Left lung (tissue), 4 donors: ENCODE measurements at regions not wholly inside any gene's neighbourhood (a gene's known extent, or its start where the extent isn't known, plus 50 kb on each side); places are given as distances from the start of the nearest gene placed in this dataset.
"Not testable (repeated sequence)": the region's sequence is repeated elsewhere in the genome, so short reads cannot be mapped to it uniquely, and the experiment has no call there.

ENCODE experiments used
- ATAC-seq: fragments of 200-7000 bp; cut with Tn5 transposase; one replicate; pipeline ENCODE4 v1.9.1; 2020; ENCODE audit warnings: moderate library complexity
- DNase-seq, 4 donors: peaks; one replicate each; pipeline ENCODE4 v3.0.0-alpha.2; 2013 to 2020
- H3K27ac ChIP-seq, 2 donors: fragments of 200-600 bp; sonication (generic) in 1 of 2; one replicate each; pipeline versions ENCODE4 v1.5.0 to v1.8.0; 2020 to 2021
- H3K27me3 ChIP-seq, 2 donors: fragments of 200-600 bp; sonication (generic) in 1 of 2; one replicate each; pipeline versions ENCODE4 v1.5.0 to v1.8.0; 2020 to 2021
- H3K36me3 ChIP-seq, 2 donors: fragments of 200-600 bp; sonication (generic) in 1 of 2; one replicate each; pipeline versions ENCODE4 v1.5.0 to v1.8.0; 2020 to 2021
- H3K4me1 ChIP-seq, 2 donors: fragments of 200-600 bp; one replicate each; pipeline ENCODE4 v1.8.0; 2021
- H3K4me3 ChIP-seq, 2 donors: fragments of 200-600 bp; sonication (generic) in 1 of 2; one replicate each; pipeline versions ENCODE4 v1.5.0 to v1.8.0; 2020 to 2021; ENCODE audit warnings: mild to moderate bottlenecking in 1 of 2
- H3K9me3 ChIP-seq, 2 donors: fragments of 200-600 bp; sonication (generic) in 1 of 2; one replicate each; pipeline versions ENCODE4 v1.5.0 to v1.8.0; 2020 to 2021
- intact Hi-C, 2 donors: fragments of 100-400 bp; cut with DNase I; formaldehyde crosslinking; loops; one replicate each; pipeline versions ENCODE4 v1.11.2 to v1.14.2; 2022
- TF ChIP-seq, protein P1 (sequence below), 2 donors: fragments of 200-600 bp; sonication (generic) in 1 of 2; IDR thresholded peaks; one replicate each; pipeline versions ENCODE4 v1.5.0 to v1.8.0; 2021; ENCODE audit warnings: antibody characterized with exemption in 2 of 2
- donor health status: DM: no; HTN: yes; CAD: no.
- donor health status: DM: no; HTN: no; CAD: no.

DNA sequence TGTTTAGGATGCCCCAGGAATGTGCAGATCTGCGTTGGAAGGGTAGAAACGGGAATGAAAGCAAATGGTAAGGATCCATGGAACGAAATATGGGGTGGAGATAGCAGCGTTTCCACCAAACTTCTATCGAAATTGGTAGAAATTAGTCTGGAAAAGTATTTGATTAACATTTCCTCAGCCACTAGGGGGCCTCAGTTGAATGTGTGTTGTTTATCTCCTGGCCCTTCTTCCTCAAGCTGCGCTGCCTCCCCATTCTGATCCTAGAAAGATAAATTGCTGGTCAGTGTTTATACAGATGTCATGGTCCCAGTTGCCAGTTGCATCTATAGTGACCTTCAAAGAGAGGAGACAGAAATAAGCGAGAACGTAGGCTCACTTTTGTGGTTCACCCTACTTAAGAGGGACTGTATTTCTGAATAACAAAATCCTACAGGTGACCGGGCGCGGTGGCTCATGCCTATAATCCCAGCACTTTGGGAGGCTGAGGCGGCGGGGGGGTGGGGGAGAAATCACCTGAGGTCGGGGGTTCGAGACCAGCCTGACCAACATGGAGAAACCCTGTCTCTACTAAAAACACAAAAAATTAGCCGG lies 457.1 kb downstream of the SQOR start:
- intact Hi-C loops, result no loop called here
- DNase-seq (peak in 3 of 4 donors; percentile 11 to 38 (median 35)), ATAC-seq (no peak)
- H3K27ac ChIP-seq, result no peak overlapping the region
- H3K4me3 ChIP-seq, result no peak overlapping the region
- H3K9me3 ChIP-seq, result no peaks in the 10 kb centered on the region
- TF ChIP-seq, protein P1, sequence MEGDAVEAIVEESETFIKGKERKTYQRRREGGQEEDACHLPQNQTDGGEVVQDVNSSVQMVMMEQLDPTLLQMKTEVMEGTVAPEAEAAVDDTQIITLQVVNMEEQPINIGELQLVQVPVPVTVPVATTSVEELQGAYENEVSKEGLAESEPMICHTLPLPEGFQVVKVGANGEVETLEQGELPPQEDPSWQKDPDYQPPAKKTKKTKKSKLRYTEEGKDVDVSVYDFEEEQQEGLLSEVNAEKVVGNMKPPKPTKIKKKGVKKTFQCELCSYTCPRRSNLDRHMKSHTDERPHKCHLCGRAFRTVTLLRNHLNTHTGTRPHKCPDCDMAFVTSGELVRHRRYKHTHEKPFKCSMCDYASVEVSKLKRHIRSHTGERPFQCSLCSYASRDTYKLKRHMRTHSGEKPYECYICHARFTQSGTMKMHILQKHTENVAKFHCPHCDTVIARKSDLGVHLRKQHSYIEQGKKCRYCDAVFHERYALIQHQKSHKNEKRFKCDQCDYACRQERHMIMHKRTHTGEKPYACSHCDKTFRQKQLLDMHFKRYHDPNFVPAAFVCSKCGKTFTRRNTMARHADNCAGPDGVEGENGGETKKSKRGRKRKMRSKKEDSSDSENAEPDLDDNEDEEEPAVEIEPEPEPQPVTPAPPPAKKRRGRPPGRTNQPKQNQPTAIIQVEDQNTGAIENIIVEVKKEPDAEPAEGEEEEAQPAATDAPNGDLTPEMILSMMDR (IDR thresholded peaks at IDR 0.05), result peak in 1 of 2 donors; percentile 26
- H3K27me3 ChIP-seq, result no peaks in the 10 kb centered on the region
- H3K4me1 ChIP-seq, result no peaks in the 10 kb centered on the region
- no peaks in the 10 kb centered on the region for H3K36me3 ChIP-seq

DNA sequence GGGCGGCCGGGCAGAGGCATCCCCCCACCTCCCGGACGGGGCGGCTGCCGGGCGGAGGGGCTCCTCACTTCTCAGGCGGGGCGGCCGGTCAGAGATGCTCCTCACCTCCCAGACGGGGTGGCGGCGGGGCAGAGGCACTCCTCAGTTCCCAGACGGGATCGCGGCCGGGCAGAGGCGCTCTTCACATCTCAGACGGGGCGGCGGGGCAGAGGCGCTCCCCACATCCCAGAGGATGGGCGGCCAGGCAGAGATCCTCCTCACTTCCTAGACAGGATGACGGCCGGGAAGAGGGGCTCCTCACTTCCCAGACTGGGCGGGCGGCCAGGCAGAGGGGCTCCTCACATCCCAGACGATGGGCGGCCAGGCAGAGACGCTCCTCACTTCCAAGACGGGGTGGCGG lies 463.2 kb downstream of the SQOR start:
- DNase-seq, result peak in 1 of 4 donors; percentile 76
- H3K36me3 ChIP-seq, H3K4me3 ChIP-seq, H3K9me3 ChIP-seq, intact Hi-C loops, ATAC-seq, H3K27ac ChIP-seq, H3K27me3 ChIP-seq, H3K4me1 ChIP-seq: not testable (repeated sequence)

DNA sequence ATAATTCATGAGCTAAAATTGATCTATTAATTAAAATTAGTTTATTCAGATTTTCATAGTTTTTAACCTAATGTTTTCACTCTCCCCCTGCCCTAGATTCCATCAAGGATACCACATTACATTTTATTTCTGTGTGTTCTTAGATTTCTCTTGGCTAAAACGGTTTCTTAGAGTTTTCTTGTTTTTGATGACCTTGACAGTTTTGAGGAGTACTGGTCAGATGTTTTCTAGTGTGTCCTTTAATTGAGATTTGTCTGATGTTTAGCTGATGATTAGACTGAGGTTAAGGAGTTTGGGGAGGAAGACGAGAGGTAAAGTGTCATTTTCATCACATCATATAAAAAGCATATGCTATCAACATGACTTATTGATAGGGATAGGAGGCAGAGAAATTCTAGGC lies 475.9 kb downstream of the SQOR start:
- ATAC-seq (no peak), DNase-seq (no peak)
- Histone ChIP-seq H3K9me3 (peaks cover 0 to 10% of the 10 kb centered on the region in 2 donors), H3K36me3 (no peaks in the 10 kb centered on the region), H3K27ac (no peak overlapping the region), H3K27me3 (no peaks in the 10 kb centered on the region), H3K4me3 (no peak overlapping the region), H3K4me1 (no peaks in the 10 kb centered on the region)
- intact Hi-C loops, result no loop called here
- TF ChIP-seq, protein P1 (IDR thresholded peaks at IDR 0.05), result no peak

DNA sequence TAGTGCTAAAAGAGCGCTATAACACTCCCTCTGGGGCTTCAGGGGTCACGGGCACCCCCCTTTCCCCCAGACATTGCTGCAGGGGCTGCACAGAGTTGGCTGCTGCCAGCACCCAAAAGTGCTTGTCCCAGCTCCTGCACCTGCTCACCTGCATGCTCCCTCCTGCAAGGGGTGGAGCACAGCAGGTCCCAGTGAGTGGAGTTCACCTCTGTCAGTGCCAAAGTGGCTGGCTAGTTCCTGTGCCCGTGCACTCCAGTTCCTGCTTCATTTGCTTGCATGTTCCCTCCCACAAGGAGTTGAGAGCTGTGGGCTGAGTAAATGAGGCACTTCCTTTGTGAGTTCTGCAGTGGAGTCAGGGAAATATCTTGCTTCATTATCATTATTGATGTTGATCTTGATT lies 476.9 kb downstream of the SQOR start:
- intact Hi-C loops, result no loop called here
- no peak overlapping the region for H3K4me3 ChIP-seq
- H3K4me1 ChIP-seq, result no peaks in the 10 kb centered on the region
- DNase-seq, result peak in 1 of 4 donors; percentile 66
- peak; percentile 38 for ATAC-seq
- TF ChIP-seq, protein P1 (IDR thresholded peaks at IDR 0.05), result no peak
- no peak overlapping the region for H3K27ac ChIP-seq
- H3K36me3 ChIP-seq, result no peaks in the 10 kb centered on the region
- peaks cover 0 to 10% of the 10 kb centered on the region in 2 donors for H3K9me3 ChIP-seq
- no peaks in the 10 kb centered on the region for H3K27me3 ChIP-seq

DNA sequence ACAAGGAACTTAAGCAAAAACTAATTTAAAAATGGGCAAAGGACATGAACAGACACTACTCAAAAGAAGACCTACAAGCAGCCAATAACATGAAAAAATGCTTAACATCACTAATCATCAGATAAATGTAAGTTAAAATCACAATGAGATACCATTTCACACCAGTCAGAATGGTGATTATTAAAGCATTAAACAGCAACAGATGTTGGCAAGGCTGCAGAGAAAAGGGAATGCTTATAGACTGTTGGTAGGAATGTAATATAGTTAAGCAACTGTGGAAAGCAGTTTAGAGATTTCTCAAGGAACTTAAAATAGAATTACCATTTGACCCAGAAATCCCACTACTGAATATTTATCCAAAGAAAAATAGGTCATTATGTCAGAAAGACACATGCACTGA lies 482.2 kb downstream of the SQOR start:
- intact Hi-C loops, result no loop called here
- Histone ChIP-seq H3K27me3 (no peaks in the 10 kb centered on the region), H3K4me1 (no peaks in the 10 kb centered on the region), H3K27ac (no peak overlapping the region), H3K9me3 (peaks cover 0 to 15% of the 10 kb centered on the region in 2 donors), H3K36me3 (no peaks in the 10 kb centered on the region), H3K4me3 (no peak overlapping the region)
- TF ChIP-seq, protein P1 (IDR thresholded peaks at IDR 0.05), result no peak
- DNase-seq, result no peak
- no peak for ATAC-seq

DNA sequence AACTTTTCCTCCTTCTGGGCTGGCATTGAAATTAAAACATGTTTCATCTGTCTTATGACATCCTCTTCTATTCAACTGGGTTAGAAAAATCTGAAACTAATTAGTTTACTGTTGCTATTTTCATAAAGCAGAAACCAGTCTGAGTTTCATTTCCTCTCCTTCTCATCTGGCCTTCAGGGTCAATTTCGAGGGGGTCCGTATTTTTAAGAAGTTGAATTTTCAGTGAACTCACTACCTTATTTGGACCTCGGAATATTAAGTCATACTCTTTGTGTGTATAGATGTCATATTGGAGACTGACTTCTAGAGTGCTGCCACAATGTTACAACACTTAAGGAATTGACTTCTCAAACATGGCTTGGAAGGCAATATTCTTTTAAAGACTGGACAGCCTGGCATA lies 485.9 kb downstream of the SQOR start:
- TF ChIP-seq, protein P1 (IDR thresholded peaks at IDR 0.05), result no peak
- intact Hi-C loops, result no loop called here
- DNase-seq (no peak), ATAC-seq (no peak)
- H3K36me3 ChIP-seq, result no peaks in the 10 kb centered on the region
- H3K4me3 ChIP-seq, result no peak overlapping the region
- no peak overlapping the region for H3K27ac ChIP-seq
- no peaks in the 10 kb centered on the region for H3K4me1 ChIP-seq
- no peaks in the 10 kb centered on the region for H3K27me3 ChIP-seq
- H3K9me3 ChIP-seq, result peaks cover 0 to 38% of the 10 kb centered on the region in 2 donors
